Stimulated activated memory B cell treated with anti-CD40 and anti-IgM and Interleukin-4, amounts not matched to agents 10 μg/mL and 1 μg/mL and 100 μg/mL, for 72 hours (primary cell): ENCODE measurements at regions not wholly inside any gene's neighbourhood (a gene's known extent, or its start where the extent isn't known, plus 50 kb on each side); places are given as distances from the start of the nearest gene placed in this dataset.

Experiments
- ATAC-seq: fragments of 150-1000 bp; cut with Tn5 transposase; 2 replicates; pipeline ENCODE4 v1.10.0; 2021
- H3K27ac Mint-ChIP-seq: one replicate; pipeline ENCODE4 v1.8.0; 2022; ENCODE audit warnings: mild to moderate bottlenecking, mixed read lengths
- H3K27me3 Mint-ChIP-seq: one replicate; pipeline ENCODE4 v1.8.0; 2022; ENCODE audit warnings: mixed read lengths
- H3K36me3 Mint-ChIP-seq: one replicate; pipeline ENCODE4 v1.8.0; 2022; ENCODE audit warnings: mixed read lengths
- H3K4me1 Mint-ChIP-seq: one replicate; pipeline ENCODE4 v1.8.0; 2022; ENCODE audit warnings: mixed read lengths
- H3K4me3 Mint-ChIP-seq: one replicate; pipeline ENCODE4 v1.8.0; 2022; ENCODE audit warnings: mild to moderate bottlenecking, moderate library complexity, mixed read lengths
- H3K9me3 Mint-ChIP-seq: one replicate; pipeline ENCODE4 v1.8.0; 2022; ENCODE audit warnings: mixed read lengths

GRCh38 chr15:39194106-39194830 lies 386.6 kb upstream of the THBS1 start:
- no peaks in the 10 kb centered on the region for H3K4me1 Mint-ChIP-seq
- H3K27me3 Mint-ChIP-seq: no peaks in the 10 kb centered on the region
- H3K36me3 Mint-ChIP-seq: no peaks in the 10 kb centered on the region
- no peak overlapping the region for H3K27ac Mint-ChIP-seq
- H3K4me3 Mint-ChIP-seq: no peak overlapping the region
- no peaks in the 10 kb centered on the region for H3K9me3 Mint-ChIP-seq
- ATAC-seq: no peak

GRCh38 chr15:39195961-39196486 lies 384.9 kb upstream of the THBS1 start:
- Mint-ChIP-seq H3K4me1 (no peaks in the 10 kb centered on the region), H3K36me3 (no peaks in the 10 kb centered on the region), H3K27ac (no peak overlapping the region), H3K27me3 (no peaks in the 10 kb centered on the region), H3K9me3 (no peaks in the 10 kb centered on the region), H3K4me3 (no peak overlapping the region)
- no peak for ATAC-seq

GRCh38 chr15:39198044-39199000 lies 382.6 kb upstream of the THBS1 start:
- Mint-ChIP-seq H3K27me3 (no peaks in the 10 kb centered on the region), H3K4me3 (no peak overlapping the region), H3K9me3 (no peaks in the 10 kb centered on the region), H3K27ac (no peak overlapping the region), H3K36me3 (no peaks in the 10 kb centered on the region), H3K4me1 (no peaks in the 10 kb centered on the region)
- no peak for ATAC-seq

- no peak overlapping the region for H3K4me3 Mint-ChIP-seq
- no peaks in the 10 kb centered on the region for H3K36me3 Mint-ChIP-seq
- no peak overlapping the region for H3K27ac Mint-ChIP-seq
- no peaks in the 10 kb centered on the region for H3K9me3 Mint-ChIP-seq
- H3K4me1 Mint-ChIP-seq: no peaks in the 10 kb centered on the region
- H3K27me3 Mint-ChIP-seq: no peaks in the 10 kb centered on the region
- ATAC-seq: no peak
These were observed 381.8 kb upstream of the THBS1 start for GRCh38 chr15:39199076-39199475.

- no peak overlapping the region for H3K27ac Mint-ChIP-seq
- H3K4me1 Mint-ChIP-seq: no peaks in the 10 kb centered on the region
- H3K4me3 Mint-ChIP-seq: no peak overlapping the region
- H3K27me3 Mint-ChIP-seq: no peaks in the 10 kb centered on the region
- no peaks in the 10 kb centered on the region for H3K9me3 Mint-ChIP-seq
- no peak for ATAC-seq
- no peaks in the 10 kb centered on the region for H3K36me3 Mint-ChIP-seq
These were observed 380.3 kb upstream of the THBS1 start for GRCh38 chr15:39200586-39200985.

GRCh38 chr15:39202641-39203040 lies 378.2 kb upstream of the THBS1 start:
- no peak for ATAC-seq
- Mint-ChIP-seq H3K4me3 (no peak overlapping the region), H3K27ac (no peak overlapping the region), H3K4me1 (no peaks in the 10 kb centered on the region), H3K9me3 (no peaks in the 10 kb centered on the region), H3K36me3 (no peaks in the 10 kb centered on the region), H3K27me3 (no peaks in the 10 kb centered on the region)

GRCh38 chr15:39204031-39204430 lies 376.8 kb upstream of the THBS1 start:
- no peaks in the 10 kb centered on the region for H3K9me3 Mint-ChIP-seq
- no peaks in the 10 kb centered on the region for H3K27me3 Mint-ChIP-seq
- no peaks in the 10 kb centered on the region for H3K36me3 Mint-ChIP-seq
- ATAC-seq: no peak
- no peak overlapping the region for H3K4me3 Mint-ChIP-seq
- no peaks in the 10 kb centered on the region for H3K4me1 Mint-ChIP-seq
- H3K27ac Mint-ChIP-seq: no peak overlapping the region

GRCh38 chr15:39205081-39205480 lies 375.8 kb upstream of the THBS1 start:
- Mint-ChIP-seq H3K9me3 (no peaks in the 10 kb centered on the region), H3K4me1 (no peaks in the 10 kb centered on the region), H3K4me3 (no peak overlapping the region), H3K27ac (no peak overlapping the region), H3K27me3 (no peaks in the 10 kb centered on the region), H3K36me3 (no peaks in the 10 kb centered on the region)
- ATAC-seq: no peak

GRCh38 chr15:39205506-39206371 lies 375.1 kb upstream of the THBS1 start:
- Mint-ChIP-seq H3K36me3 (no peaks in the 10 kb centered on the region), H3K9me3 (no peaks in the 10 kb centered on the region)

GRCh38 chr15:39207532-39208115 lies 373.3 kb upstream of the THBS1 start:
- ATAC-seq: no peak
- no peak overlapping the region for H3K4me3 Mint-ChIP-seq
- H3K4me1 Mint-ChIP-seq: no peaks in the 10 kb centered on the region
- H3K27me3 Mint-ChIP-seq: no peaks in the 10 kb centered on the region
- H3K27ac Mint-ChIP-seq: no peak overlapping the region
- no peaks in the 10 kb centered on the region for H3K36me3 Mint-ChIP-seq
- H3K9me3 Mint-ChIP-seq: no peaks in the 10 kb centered on the region

More at GRCh38 chr15:39205506-39206371, 375.1 kb upstream of the THBS1 start:
- Mint-ChIP-seq H3K4me1 (no peaks in the 10 kb centered on the region), H3K27me3 (no peaks in the 10 kb centered on the region), H3K4me3 (no peak overlapping the region), H3K27ac (no peak overlapping the region)
- no peak for ATAC-seq

GRCh38 chr15:39208187-39208586 lies 372.7 kb upstream of the THBS1 start:
- ATAC-seq: no peak
- Mint-ChIP-seq H3K4me1 (no peaks in the 10 kb centered on the region), H3K36me3 (no peaks in the 10 kb centered on the region), H3K27ac (no peak overlapping the region), H3K4me3 (no peak overlapping the region), H3K27me3 (no peaks in the 10 kb centered on the region), H3K9me3 (no peaks in the 10 kb centered on the region)

GRCh38 chr15:39209548-39210211 lies 371.2 kb upstream of the THBS1 start:
- Mint-ChIP-seq H3K9me3 (no peaks in the 10 kb centered on the region), H3K4me1 (no peaks in the 10 kb centered on the region), H3K36me3 (no peaks in the 10 kb centered on the region), H3K27ac (no peak overlapping the region), H3K27me3 (no peaks in the 10 kb centered on the region), H3K4me3 (no peak overlapping the region)
- ATAC-seq: no peak

GRCh38 chr15:39211108-39211979 lies 369.5 kb upstream of the THBS1 start:
- H3K27ac Mint-ChIP-seq: no peak overlapping the region
- no peaks in the 10 kb centered on the region for H3K4me1 Mint-ChIP-seq
- H3K36me3 Mint-ChIP-seq: no peaks in the 10 kb centered on the region
- ATAC-seq: no peak
- H3K9me3 Mint-ChIP-seq: no peaks in the 10 kb centered on the region
- H3K27me3 Mint-ChIP-seq: no peaks in the 10 kb centered on the region
- H3K4me3 Mint-ChIP-seq: no peak overlapping the region
